Suprapubic skin (tissue), 4 donors: ENCODE measurements at regions not wholly inside any gene's neighbourhood (a gene's known extent, or its start where the extent isn't known, plus 50 kb on each side); places are given as distances from the start of the nearest gene placed in this dataset.

ENCODE experiments used
- DNase-seq, 2 donors: peaks; one replicate each; pipeline ENCODE4 v3.0.0-alpha.2; 2019; ENCODE audit warnings: low spot score in 2 of 2
- H3K27ac ChIP-seq: fragments of 200-600 bp; sonication (generic); one replicate; pipeline ENCODE4 v1.5.1; 2019
- H3K27me3 ChIP-seq: fragments of 200-600 bp; sonication (generic); one replicate; pipeline ENCODE4 v1.5.1; 2019
- H3K36me3 ChIP-seq: fragments of 200-600 bp; sonication (generic); one replicate; pipeline ENCODE4 v1.5.1; 2019
- H3K4me1 ChIP-seq: fragments of 200-600 bp; sonication (generic); one replicate; pipeline ENCODE4 v1.5.1; 2019
- H3K4me3 ChIP-seq: fragments of 200-600 bp; sonication (generic); one replicate; pipeline ENCODE4 v1.5.1; 2019; ENCODE audit warnings: mild to moderate bottlenecking
- H3K9me3 ChIP-seq: fragments of 200-600 bp; sonication (generic); one replicate; pipeline ENCODE4 v1.5.1; 2019
- EP300 ChIP-seq: sonication (generic); formaldehyde crosslinking; IDR thresholded peaks from one replicate; pipeline ENCODE4 v1.6.1; 2017; ENCODE audit warnings: antibody characterized with exemption
- POLR2A ChIP-seq, 2 donors: fragments of 450-650 bp; IDR thresholded peaks; one replicate each; pipeline ENCODE4 v1.6.1; 2017; ENCODE audit warnings: antibody characterized with exemption in 2 of 2, mild to moderate bottlenecking in 2 of 2, moderate library complexity in 2 of 2
- POLR2AphosphoS5 ChIP-seq, 3 donors: sonication (generic); formaldehyde crosslinking; IDR thresholded peaks; one replicate each; pipeline ENCODE4 v1.6.1; 2017; ENCODE audit warnings: antibody characterized with exemption in 3 of 3
- WGBS: methylation state at CpG from one replicate; pipeline ENCODE4 v1.1.5; 2018; 5-methylcytosine and 5-hydroxymethylcytosine counted together
- TF ChIP-seq, protein P1 (sequence below), 2 donors: fragments of 200-600 bp in 1 of 2; fragments of 450-650 bp in 1 of 2; sonication (generic) in 1 of 2; IDR thresholded peaks; one replicate each; pipeline ENCODE4 v1.5.1; 2016 to 2019; ENCODE audit warnings: antibody characterized with exemption in 2 of 2, mild to moderate bottlenecking in 1 of 2, moderate library complexity in 1 of 2

DNA sequence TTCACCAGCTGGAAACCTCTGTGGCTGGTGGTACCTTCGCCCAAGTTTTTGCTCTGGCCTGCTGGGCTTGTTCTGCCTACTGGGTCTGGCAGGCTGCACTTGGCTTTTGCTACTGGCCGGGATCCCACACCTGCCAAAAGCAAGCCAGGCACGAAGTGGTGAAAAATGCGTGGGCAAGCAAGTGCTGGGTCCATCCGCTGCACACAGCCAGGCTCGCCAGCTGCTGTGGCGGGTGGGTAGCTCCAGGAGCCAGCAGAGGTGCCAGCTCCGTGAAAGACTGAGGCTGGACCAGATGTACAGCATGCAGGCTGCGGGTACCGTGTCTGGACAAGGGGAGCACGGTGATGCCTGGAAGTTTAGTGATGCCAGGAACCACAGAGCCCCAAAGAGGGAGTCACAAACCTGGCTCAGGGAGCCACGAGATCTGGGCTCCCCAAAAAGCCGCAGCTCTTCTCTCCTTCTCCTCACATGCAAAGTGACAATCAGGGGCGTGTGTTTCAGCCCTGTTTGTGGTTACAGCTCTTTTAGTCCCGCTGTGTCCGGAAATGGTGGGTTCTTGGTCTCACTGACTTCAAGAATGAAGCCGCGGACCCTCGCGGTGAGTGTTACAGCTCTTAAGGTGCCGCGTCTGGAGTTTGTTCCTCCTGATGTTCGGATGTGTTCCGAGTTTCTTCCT lies 1455.6 kb upstream of the GBE1 start:
- no peaks in the 10 kb centered on the region for H3K9me3 ChIP-seq
- 94% methylated on average over 23 of the region's 24 CpGs for WGBS
- no peak overlapping the region for H3K27ac ChIP-seq
- H3K4me1 ChIP-seq: no peaks in the 10 kb centered on the region
- H3K4me3 ChIP-seq: no peak overlapping the region
- H3K36me3 ChIP-seq: no peaks in the 10 kb centered on the region
- no peak for TF ChIP-seq POLR2AphosphoS5 (IDR thresholded peaks at IDR 0.05)
- peak in 1 of 2 donors; percentile 67 for DNase-seq
- no peaks in the 10 kb centered on the region for H3K27me3 ChIP-seq

DNA sequence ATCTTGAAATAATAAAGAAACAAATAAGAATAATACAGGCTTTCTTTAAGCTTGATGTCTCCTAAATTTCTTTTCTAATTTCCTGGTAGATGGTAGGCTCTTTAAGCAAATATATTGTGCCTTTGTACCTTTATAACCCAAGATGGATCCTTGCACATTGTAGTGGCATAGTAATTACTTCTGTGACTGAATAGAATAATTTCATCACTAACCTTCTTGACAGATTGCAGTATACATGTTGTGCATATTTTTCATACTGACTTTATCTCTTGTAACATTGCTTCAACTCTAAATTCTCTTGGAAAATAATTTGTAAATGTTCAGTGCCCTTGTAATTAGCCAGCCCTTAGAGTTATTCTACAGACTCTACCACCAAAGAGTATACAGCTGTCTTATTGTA lies 1433.8 kb upstream of the GBE1 start:
- TF ChIP-seq EP300: no peak
- TF ChIP-seq, protein P1, sequence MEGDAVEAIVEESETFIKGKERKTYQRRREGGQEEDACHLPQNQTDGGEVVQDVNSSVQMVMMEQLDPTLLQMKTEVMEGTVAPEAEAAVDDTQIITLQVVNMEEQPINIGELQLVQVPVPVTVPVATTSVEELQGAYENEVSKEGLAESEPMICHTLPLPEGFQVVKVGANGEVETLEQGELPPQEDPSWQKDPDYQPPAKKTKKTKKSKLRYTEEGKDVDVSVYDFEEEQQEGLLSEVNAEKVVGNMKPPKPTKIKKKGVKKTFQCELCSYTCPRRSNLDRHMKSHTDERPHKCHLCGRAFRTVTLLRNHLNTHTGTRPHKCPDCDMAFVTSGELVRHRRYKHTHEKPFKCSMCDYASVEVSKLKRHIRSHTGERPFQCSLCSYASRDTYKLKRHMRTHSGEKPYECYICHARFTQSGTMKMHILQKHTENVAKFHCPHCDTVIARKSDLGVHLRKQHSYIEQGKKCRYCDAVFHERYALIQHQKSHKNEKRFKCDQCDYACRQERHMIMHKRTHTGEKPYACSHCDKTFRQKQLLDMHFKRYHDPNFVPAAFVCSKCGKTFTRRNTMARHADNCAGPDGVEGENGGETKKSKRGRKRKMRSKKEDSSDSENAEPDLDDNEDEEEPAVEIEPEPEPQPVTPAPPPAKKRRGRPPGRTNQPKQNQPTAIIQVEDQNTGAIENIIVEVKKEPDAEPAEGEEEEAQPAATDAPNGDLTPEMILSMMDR (IDR thresholded peaks at IDR 0.05): no peak
- no peak for TF ChIP-seq POLR2A (IDR thresholded peaks at IDR 0.05)
- TF ChIP-seq POLR2AphosphoS5 (IDR thresholded peaks at IDR 0.05): no peak
- H3K4me1 ChIP-seq: no peaks in the 10 kb centered on the region
- no peaks in the 10 kb centered on the region for H3K27me3 ChIP-seq

DNA sequence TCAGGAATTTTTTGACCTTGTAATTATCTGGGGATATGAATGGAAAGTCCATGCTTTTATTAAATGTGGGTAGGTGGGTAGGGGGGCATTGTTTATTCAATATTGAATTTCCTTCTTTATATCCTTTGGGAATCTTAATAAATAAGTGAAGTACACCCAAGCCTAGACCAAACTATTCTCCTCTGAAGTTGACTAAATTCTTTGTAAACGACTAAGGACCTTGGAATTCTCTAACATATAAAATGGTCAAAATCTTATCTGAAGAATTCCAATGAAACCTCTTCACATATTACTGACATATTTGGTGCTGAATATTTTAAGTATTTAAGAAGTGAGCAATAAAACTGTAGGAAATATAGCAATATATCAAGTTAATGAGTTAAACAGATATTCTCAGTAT lies 1432.1 kb upstream of the GBE1 start:
- H3K4me3 ChIP-seq: no peak overlapping the region
- no peaks in the 10 kb centered on the region for H3K4me1 ChIP-seq
- DNase-seq: no peak
- H3K27me3 ChIP-seq: no peaks in the 10 kb centered on the region
- no peaks in the 10 kb centered on the region for H3K36me3 ChIP-seq
- TF ChIP-seq POLR2AphosphoS5 (IDR thresholded peaks at IDR 0.05) (no peak), POLR2A (IDR thresholded peaks at IDR 0.05) (no peak), EP300 (no peak)
- TF ChIP-seq, protein P1 (IDR thresholded peaks at IDR 0.05): no peak
- WGBS: 92% methylated on average over 1 of the region's 1 CpG
- H3K9me3 ChIP-seq: no peaks in the 10 kb centered on the region
- no peak overlapping the region for H3K27ac ChIP-seq

More for the DNA sequence above, 1433.8 kb upstream of the GBE1 start:
- Histone ChIP-seq H3K36me3 (no peaks in the 10 kb centered on the region), H3K9me3 (no peaks in the 10 kb centered on the region), H3K4me3 (no peak overlapping the region), H3K27ac (no peak overlapping the region)
- DNase-seq: no peak

DNA sequence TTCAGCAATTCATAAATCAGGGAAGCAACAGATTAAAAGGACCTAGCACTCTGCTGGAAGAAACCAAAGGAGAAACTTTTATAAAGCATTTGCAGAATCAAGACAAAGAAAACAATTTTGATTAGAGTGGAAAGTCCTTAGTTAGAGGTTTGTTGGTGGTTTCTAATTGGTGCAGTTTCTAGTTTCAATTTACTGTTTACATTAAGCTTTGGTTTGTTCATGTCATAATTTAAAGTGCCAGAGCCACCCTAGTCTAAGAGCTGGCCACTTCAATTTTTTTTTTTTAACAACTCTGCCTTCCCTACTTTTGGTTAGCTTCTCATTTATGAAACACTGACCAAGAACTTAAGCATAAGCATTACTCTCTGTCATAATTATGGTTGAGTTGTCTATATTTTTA lies 1428.2 kb upstream of the GBE1 start:
- H3K36me3 ChIP-seq: no peaks in the 10 kb centered on the region
- DNase-seq: no peak
- no peaks in the 10 kb centered on the region for H3K4me1 ChIP-seq
- H3K27ac ChIP-seq: no peak overlapping the region
- TF ChIP-seq, protein P1 (IDR thresholded peaks at IDR 0.05): no peak
- no peak for TF ChIP-seq POLR2A (IDR thresholded peaks at IDR 0.05)
- TF ChIP-seq EP300: no peak
- no peak for TF ChIP-seq POLR2AphosphoS5 (IDR thresholded peaks at IDR 0.05)
- no peaks in the 10 kb centered on the region for H3K9me3 ChIP-seq
- no peak overlapping the region for H3K4me3 ChIP-seq
- no peaks in the 10 kb centered on the region for H3K27me3 ChIP-seq

DNA sequence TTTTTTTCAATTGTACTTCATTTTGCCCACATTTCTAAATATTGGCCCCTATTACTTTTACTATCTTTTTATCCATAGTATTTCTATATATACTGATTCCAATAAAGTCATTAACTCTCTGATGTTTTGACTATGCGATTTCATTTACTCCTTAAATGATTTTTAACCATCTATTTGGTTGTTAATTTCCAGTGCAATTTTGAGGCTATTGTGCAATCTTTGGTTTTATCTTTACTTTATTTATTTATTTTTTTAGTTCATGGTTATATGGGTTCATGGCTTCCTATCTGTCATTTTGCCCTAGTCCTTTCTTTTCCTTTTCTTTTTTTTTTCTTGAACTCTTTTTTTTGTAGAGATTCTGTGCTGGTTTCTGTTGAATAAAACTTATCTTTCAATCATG lies 1408.0 kb upstream of the GBE1 start:
- H3K27ac ChIP-seq: no peak overlapping the region
- H3K4me3 ChIP-seq: no peak overlapping the region
- DNase-seq: no peak
- no peaks in the 10 kb centered on the region for H3K27me3 ChIP-seq
- TF ChIP-seq POLR2AphosphoS5 (IDR thresholded peaks at IDR 0.05): no peak
- TF ChIP-seq, protein P1 (IDR thresholded peaks at IDR 0.05): no peak
- no peak for TF ChIP-seq EP300
- no peak for TF ChIP-seq POLR2A (IDR thresholded peaks at IDR 0.05)
- H3K9me3 ChIP-seq: no peaks in the 10 kb centered on the region
- WGBS: 92% methylated on average over 1 of the region's 1 CpG
- no peaks in the 10 kb centered on the region for H3K36me3 ChIP-seq
- H3K4me1 ChIP-seq: no peaks in the 10 kb centered on the region

DNA sequence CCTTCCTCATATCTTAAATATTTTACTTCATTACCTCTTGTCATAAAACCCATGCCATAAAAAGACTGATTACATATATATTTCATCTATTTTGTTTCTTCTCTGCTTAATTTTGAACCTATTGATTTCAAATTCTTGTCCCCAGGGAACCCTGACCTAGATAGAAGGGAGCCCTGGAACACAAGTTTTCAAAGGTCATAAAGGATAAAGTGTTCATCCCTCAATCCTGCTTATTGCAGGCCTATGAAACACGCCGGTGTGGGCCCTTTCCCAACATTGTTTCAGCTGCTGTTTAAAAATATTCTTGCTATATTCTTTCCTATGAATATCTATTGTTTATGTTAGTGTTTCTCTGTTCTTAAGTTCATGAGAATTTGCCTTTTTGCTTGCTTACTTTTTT lies 1389.5 kb upstream of the GBE1 start:
- no peak for DNase-seq
- Histone ChIP-seq H3K4me1 (no peaks in the 10 kb centered on the region), H3K36me3 (no peaks in the 10 kb centered on the region), H3K9me3 (no peaks in the 10 kb centered on the region), H3K27me3 (no peaks in the 10 kb centered on the region), H3K4me3 (no peak overlapping the region), H3K27ac (no peak overlapping the region)
- WGBS: 84% methylated on average over 2 of the region's 2 CpGs
- no peak for TF ChIP-seq EP300
- no peak for TF ChIP-seq POLR2A (IDR thresholded peaks at IDR 0.05)
- TF ChIP-seq, protein P1 (IDR thresholded peaks at IDR 0.05): no peak
- TF ChIP-seq POLR2AphosphoS5 (IDR thresholded peaks at IDR 0.05): no peak
